HPDE6-E6E7 (cell line): ENCODE measurements at regions not wholly inside any gene's neighbourhood (a gene's known extent, or its start where the extent isn't known, plus 50 kb on each side); places are given as distances from the start of the nearest gene placed in this dataset.
"Not testable (repeated sequence)": the region's sequence is repeated elsewhere in the genome, so short reads cannot be mapped to it uniquely, and the experiment has no call there.

ENCODE experiments used
- DNase-seq: peaks from one replicate; pipeline ENCODE4 v3.0.0; 2011; ENCODE audit warnings: missing footprints; ENCODE audit errors: extremely low spot score

DNA sequence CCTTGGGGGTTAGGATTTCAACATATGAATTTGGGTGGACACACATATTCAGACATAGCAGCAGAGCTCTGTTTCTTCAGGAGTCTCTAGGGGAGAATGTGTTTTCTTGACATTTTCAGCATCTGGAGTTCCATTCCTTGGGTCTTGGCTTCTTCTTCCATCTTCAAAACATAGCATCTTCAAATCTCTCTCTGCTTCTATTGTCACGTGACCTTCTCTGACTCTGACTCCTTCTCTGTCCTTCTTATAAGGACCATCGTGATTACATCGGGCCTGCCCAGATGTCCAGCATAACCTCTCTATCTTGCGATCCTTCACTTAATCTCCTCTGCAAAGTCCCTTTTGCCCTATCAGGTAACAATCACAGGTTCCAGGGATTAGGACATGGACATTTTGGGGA is 101.0 kb upstream of the CHD6 start:
- no peak for DNase-seq

DNA sequence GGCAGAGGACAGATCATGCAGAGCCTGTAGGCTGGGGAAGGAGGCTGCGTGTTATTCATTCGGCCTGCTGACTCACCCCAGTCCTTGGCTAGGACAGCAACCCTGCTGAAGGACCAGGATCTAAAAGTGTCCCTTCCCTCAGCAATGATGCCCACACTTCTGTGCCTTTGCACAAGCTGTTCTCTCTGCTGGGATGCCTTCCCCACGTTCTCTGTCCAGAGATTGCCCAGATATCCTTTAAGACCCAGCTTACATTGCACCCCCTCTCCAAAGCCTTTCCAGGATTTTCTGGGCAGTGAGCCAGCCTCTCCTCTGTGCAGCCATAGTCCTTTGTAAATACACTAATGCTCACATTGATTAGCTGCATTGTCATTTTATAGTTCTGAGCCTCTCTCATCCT is 99.3 kb upstream of the CHD6 start:
- DNase-seq, result no peak

DNA sequence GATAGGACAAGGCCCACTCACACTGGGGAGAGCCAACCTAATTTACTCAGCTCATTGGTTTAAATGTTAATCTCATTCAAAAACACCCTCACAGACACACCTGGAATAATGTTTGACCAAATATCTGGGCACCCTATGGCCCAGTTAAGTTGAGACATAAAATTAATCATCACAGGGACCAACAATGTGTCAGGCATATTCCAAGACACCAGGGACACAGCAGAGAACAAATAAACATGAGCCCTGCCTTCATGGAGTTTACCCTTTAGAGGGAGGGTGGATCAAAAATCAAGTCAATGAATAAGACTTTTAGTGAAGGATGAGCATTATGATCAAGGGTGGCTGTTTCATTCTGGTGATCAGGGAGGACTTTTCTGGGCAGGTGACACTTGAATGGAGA is 98.7 kb upstream of the CHD6 start:
- DNase-seq, result no peak

DNA sequence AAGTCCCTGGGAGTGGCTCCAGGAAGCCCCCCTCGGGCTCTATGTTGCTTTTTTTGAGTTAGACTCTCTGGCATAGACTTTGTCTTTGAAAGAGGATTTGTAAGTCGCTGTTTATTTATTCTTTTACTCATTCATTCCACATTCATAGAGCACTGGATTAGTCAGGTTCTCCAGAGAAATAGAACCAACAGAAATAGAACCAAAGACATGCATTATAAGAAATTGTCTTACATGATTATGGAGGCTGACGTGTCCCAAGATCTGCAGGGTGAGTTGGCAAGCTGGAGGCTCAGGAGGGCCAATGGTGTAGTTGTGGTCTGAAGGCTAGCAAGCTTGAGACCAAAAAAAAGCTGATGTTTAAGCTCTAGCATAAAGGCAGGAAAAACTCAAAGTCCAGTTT is 98.3 kb upstream of the CHD6 start:
- no peak for DNase-seq

DNA sequence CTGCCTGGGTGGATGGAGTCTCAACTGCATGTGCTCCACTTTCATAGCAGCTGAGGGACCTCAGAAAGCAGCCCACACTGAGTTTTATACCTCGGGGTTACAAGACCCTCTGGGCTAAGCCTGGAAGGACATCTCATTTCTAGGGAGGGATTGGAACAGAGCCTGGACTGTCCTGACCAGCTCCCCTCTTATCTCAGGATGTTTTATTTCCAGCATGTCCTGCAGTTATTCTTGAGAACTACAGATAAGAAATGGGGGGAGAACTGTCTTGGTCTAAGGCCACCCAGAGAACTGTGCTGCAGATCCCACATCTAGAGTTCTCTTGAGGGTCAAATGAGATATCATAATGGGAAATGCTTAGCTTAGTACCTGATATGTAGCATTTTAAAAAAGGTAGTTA is 97.3 kb upstream of the CHD6 start:
- no peak for DNase-seq

DNA sequence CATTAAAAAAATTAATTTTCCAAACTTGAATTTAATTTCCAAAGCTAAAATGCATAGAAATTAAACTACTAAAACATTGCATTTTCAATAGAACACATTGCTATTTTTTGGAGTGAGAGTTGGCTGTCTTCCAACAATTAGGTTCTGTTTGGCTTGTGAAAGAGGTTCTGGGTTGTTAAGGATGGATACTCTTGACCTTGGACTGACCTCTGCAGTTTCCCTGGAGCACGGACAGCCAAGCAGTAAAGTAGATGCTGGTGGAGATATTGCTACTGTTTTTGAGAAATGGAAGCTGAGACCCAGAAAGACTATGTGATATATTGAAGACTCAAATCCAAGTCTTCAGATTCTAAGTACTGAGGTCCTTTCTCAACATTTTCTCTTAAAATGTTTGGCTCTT is 95.9 kb upstream of the CHD6 start:
- DNase-seq, result no peak

DNA sequence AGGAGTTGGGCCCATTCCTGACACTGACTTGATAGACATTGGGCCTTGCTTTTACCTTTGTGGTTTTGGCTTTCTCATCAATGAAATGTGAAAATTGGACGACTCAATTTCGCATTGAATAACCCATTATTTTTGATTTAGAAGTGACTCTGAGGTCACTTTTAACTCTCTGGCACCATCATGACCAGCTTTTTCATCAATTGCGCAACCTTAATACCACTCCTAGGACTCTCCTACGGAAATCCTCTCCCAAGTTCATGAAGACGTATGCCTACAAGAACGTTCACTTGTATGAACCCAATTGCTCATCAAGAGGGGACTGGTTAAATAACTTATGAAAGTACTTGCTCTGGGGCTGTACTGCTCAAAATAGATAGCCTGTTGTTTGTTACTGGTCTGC is 86.7 kb upstream of the CHD6 start:
- DNase-seq, result no peak

DNA sequence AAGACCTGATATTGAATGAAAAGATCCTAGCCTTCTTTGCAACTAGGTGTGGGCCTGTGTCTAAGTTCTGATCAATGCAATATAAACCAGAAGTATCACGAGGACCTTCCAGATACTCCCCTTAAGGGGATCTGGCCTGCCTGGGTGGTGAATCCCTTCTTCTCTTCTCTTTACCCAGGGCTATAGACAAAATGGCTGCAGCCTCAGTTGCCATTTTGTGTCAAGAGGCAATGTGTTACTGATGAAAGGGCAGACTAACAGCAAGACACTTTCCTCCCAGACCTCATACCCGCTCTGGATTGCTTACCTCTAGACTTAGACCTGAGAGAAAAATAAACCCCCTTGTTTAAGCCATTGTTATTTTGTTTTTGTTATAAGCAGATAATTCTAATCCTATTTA is 84.5 kb upstream of the CHD6 start:
- no peak for DNase-seq

DNA sequence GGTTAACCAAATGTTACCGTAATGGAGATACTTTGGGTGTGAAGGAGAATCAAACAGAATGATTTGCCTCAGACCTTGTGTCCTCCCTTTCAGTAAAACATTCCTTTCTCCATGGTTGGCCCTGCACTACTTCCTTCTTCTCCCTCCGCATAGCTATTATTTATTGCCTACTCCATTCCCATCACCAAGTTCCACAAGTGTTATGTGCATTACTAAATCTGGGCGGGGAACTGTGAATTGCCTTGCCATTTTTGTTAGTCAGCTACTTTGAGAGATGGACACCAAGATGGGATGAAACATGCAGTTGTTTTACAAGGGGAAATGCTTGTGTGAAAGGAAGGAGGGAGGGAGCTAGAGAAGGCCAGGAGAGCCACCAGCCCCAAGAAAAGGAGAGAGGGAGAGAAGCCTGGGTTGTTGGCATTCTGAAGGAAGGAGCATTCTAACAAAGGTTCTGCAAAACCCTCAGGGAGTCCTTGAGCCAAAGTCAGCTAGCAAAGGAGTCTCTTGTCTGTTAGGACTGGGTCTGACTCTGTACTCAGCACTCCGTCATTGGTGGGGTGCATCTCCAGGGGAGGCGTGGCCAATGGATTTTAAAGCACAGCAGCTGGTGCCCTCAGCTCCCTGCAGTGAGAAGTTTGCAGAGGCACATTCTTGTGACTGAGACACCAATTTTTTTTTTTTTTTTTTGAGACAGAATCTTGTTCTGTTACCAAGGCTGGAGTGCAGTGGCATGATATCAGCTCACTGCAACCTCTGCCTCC is 83.6 kb upstream of the CHD6 start:
- no peak for DNase-seq

DNA sequence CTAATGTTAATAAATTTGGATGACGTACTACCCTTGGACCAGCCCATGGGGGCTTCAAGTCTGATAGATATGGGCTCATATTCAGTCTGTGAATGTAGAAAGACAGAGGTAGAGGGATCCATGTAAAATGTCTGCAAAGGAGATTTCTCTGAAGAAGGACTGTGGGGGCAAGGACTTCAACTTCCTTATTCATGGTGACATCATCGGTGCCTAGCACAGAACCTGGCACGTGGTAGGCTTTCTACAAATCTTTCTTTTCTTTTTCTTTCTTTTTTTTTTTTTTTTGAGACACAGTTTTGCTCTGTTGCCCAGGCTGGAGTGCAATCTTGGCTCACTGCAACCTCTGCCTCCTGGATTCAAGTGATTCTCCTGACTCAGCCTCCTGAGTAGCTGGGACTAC is 81.5 kb upstream of the CHD6 start:
- not testable (repeated sequence) for DNase-seq

DNA sequence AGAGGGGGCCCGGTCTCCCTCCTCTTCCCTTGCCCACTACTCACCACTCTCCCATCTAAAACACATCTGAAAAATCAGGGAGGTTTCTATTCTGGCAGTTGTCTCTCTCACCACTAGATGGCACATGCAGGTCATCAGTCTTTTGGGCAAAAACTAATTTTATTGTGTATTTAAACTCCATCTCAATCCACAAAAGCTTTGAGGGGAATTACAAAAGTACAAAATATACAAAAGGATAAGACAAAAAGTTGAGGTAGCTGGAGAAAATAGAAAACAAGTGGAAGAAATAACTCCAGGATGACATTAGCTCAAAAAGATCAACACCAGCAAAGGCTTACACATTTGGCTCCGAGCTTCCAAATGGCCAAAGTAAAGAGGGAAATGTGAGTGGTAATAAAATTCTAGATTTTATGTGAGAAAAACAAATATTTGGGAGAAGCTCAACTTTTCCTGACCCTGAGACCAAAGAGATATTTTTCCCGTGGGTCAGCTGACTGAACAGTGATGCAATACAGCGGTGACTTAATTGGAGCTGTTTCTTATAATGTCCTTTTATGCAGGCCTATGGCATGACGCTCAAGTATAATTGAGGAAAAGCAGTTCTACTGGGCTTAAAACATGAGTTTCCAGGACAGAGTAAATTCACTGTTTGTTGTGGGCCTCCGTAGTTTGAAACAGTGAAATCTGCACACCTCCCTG is 79.8 kb upstream of the CHD6 start:
- DNase-seq, result peak; percentile 29

DNA sequence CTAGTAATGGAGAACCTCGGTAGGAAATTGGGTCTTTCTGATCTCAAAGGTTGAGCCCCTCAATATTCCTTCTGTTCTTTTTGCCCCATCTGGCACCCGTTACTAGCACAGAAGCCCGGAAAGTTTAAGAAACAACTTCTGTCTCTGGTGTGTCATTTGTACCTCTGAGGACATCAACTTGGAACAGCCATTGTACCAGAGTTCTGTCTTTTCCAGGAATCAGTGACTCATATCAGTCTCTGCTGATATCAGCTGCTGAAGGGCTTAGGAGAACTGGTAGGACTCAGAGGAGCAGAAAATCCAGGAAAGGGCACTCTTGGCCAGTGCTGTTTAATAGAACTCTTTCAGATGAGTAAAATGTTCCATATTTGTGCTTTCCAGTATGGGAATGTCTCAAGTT is 78.3 kb upstream of the CHD6 start:
- no peak for DNase-seq

DNA sequence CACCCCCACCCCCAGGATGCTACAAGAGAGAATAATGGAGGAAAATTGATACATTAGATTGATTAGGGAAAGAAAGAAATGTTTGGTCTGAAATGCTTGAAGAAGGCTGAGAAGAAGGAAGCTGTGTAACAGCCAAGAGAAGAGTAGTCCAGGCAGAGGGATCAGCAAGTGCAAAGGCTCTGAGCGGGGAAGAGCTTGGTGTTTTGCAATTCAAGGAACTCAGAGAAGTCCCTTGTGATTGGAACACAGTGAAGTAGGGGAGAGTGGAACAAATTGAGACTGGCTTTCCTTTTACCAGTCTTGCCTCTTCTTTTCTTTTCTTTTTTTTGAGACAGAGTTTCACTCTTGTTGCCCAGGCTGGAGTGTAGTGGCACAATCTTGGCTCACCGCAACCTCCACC is 76.6 kb upstream of the CHD6 start:
- no peak for DNase-seq

DNA sequence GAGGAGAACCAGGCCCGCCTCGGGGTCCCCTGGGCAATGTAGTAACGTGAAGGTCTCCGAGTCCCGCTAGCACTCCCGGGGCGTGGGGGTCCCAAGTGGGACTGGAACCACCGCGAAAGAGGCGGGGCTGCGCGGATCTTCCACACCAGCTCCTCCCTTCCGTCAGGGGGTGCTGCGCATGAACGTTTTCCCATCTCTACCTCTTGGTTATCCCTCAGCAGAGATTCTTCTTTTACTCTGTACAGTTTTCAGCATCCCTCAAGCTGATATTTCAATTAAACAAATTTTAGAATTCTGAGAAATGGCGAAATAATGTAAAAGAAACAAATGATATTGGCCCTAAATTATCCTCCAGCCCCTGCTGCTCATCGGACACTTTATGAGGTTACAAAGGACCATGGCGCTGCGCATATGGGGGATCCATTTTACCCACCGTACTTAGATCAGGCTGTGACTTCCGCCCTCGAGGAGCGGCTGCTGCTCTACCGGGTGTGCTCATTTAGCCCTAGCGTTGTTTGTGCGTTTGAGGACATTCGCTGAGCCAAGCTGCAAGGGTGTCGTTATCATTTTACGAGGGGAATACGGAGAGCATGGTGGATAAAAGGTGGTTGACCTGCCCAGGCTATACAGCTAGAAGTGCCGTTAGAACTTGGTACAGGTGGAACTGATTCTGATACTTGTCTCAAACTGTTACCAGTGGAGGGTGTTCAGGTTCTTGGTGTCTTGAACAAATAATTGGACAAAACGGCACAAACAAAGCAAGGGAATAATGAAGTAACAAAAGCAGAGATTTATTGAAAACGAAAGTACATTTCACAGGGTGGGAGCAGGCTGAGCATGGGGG is 75.2 kb upstream of the CHD6 start:
- peak; percentile 88 for DNase-seq

DNA sequence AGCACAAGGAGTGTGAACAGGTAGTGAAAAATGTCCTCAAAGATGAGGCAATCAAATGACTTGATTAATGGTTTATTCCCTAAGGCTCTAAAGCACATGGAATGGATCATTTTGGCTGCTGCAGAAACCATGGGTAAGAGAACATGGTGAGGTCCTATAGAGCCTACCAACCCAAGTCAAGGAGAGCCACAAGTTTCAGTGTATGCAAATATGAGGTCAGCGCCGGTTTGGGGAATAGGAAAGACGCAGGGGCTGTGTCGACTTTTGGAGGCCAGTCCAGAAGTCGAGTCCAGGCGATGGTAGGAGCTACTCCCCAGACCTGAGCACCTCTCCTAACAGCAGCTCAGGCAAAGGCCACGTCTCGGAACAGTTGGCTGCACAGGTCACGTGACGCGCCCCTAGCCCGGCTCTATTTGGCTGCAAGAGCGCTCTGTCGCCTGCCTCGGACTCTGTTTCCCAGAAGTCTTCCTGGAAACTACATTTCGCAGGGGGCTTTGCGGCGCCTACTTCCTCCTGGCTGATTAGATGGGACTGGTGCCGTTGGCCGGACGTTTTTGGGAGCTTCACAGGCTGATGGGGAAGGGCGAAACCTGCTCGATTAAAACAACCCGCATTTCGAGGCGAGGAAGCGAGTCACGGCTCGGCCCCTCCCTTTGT is 74.4 kb upstream of the CHD6 start:
- DNase-seq, result peak; percentile 20

DNA sequence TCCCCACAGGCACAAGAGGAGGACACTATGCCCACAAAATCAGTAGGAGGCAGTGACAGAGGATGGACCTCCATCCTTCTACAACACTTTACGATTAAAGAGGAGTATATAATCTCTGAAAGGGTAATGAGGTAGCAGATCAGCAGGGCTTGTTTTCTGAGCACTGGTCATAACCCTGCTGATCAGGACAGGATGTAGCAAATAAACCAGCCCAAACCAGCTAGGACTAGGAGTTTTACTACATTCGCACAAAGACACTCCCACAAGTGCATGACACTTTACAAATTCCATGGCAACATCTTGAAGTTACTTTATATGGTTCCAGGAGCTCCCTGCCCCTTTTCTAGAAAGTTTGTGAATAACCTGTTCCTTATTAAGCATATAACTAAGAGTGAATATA is 73.3 kb upstream of the CHD6 start:
- no peak for DNase-seq

DNA sequence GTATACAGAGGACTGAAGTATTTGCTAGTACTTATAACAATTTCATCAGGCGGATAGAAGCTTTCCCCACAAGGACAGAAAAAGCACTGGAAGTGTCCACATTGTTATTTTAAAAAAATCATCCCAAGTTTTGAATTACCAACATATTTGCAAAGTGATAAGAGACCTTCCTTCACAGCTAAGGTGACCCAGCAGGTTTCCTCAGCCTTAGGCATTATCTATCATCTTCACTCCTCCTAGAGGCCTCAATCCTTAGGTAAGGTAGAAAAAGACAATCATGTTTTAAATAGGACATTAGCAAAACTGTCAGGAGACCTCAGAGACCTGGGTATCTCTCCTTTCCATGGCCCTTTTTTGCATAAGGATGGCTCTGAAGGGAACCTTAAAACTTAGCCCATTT is 72.5 kb upstream of the CHD6 start:
- no peak for DNase-seq

DNA sequence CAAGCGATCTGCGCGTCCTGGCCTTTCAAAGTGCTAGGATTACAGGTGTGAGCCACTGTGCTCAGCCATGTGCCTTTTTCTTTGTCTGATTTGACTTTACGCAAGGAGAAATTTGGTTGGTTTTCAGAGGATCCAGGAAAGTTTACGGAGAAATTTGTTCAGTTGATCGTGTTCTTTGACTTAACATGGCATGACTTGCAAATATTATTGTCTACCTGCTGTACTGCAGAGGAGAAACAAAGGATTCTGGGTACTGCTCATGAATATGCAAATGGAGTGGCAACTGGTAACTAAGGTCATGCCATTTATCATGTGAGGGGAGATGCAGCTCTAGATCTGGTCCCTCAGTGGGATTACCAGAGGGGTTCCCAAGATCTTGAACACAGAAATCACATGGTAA is 68.8 kb upstream of the CHD6 start:
- no peak for DNase-seq

DNA sequence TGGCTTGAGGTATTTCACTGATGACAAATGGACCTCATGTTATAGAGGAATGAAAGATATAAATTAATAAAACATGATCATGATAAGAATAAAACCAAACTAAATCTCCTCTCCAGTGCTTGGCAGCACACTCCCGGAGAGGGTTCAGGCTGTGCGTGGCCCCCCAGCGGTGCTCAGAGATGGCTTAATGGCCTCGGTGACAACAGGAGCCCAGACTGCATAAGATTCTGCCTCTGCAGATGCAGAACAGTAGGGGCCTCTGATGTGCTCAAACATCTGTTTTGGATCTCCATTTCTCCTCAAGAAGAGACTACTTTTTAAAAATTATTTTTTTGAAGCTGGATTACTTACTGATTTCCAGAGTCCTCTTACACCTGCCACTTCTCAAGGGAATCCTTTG is 67.0 kb upstream of the CHD6 start:
- not testable (repeated sequence) for DNase-seq

DNA sequence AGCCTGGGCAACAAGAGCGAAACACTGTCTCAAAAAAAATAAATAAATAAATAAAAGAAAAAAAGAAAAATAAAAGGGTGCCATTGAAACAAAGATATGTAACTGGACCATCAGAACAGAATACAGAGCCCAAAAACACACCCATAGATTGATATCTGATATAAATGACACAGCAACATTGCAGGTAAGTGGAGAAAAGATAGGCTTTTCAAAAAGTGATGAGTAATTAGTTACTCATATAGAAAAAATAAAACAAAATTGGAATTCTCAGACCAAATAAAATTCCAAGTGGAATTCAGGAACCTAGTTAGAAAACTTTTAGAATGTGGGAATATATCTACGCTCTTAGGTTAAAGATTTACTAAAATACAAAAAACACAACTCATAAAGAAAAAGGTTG is 60.6 kb upstream of the CHD6 start:
- no peak for DNase-seq

DNA sequence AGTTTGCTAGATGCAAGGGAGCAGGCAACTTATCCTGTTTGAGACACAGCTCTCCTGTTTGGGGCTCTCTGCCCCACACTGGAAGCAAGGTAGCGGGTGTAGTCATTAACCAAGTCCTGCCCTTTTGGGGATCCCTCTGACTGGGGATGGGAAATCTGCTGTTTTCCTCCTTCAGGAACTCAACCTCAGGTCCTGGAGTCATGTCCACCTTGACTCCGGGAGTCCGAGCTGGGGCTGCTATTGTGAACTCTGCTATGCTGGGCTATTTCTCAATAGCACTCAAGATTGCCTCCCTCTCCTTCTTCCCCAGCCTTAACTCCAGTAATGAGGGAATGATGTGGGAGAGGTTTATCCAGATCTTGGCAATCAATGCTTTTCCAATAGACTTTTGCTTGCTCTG is 54.1 kb upstream of the CHD6 start:
- no peak for DNase-seq

DNA sequence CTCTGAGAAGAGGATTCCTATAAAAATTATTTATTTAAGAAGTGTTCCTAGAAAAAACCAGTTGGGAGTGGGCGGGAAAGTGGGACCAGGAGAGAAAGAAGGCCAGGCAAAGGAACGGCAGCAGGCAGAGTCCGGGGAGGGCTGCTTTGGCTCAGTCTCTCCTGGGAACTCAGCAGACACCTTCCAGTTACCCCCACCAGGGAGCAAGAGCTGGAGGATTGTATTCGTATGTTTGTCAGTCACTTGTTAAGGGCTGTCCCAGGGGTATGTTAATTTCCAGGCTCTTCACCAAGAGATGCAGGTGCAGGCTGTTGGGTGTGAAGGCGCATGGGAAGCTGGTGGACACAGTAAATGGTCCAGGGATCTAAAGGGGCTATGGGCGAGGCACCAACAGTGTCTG is 53.0 kb upstream of the CHD6 start:
- no peak for DNase-seq
